ENCODE measurements at regions not wholly inside any gene's neighbourhood (a gene's known extent, or its start where the extent isn't known, plus 50 kb on each side); places are given as distances from the start of the nearest gene placed in this dataset.
A peak's percentile ranks its signal among the peaks of the same experiment; 100 is the strongest.

DNA sequence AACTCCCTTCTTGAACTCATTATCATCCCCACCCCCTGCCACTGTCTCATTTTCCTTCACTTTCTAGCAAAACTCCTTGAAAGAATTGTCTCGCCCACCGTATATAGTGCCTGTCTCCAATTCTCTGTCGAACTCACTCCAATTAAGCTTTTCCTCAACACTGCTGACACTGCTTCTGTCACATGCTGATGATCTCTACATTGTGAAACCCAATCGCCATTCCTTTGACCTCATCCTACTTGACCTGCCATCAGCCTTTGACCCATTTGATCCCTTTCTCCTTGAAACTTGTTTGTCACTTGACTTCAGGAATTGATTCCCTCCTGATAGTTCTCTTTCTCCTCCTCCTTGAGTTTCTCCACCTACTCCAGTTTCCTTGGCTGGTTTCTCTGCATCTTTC is 54.8 kb downstream of the CCDC71L start:
- DNase-seq (ENCODE audit: low read depth): no peak

DNA sequence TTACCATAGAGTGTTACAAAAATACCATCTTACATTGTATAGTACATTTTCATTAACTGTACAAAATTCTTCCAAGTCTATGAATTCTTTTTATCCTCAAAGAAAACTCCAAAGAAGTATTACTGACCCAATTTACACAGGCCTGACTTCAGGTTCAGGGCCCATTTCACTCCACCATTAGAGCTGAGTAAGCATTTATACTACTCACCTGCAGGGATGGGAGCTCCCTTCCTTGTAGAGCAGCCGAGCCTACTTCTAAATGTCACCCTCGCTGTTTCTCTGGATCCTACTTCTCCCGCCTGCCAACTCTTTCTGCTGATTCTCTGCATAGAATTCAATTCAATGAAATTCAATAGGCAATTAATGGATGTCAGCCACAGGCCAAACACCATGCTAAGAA is 56.0 kb downstream of the CCDC71L start:
- no peak for DNase-seq (ENCODE audit: low read depth)

DNA sequence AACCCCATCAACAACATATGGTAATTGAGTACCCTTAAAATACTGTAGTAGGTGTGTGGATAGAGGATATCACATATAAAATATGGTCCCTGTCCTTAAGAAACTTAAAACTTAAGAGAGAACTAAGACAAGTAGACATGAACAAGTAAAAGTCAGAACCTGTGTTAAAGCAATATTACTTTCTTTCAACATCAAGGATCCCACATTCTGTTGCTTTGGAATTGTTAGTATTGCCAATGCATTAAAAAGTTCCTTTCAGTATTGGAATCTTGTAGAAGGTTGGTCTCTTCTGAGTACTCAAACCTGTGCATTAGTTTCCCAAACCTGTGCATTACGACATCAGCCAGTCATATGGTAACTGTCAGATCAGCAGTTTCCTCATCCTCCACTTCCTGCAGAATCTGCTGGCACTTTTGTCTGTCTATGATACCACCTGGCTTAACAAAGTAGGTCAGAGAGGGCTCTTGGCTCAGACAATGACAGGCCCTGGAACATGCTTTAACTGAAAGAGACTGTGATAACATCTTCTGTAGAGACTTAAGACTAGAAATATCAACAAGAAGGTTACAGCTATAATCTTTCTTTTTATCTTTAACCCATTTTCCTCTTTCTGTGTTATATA is 56.5 kb downstream of the CCDC71L start:
- DNase-seq (ENCODE audit: low read depth): no peak

DNA sequence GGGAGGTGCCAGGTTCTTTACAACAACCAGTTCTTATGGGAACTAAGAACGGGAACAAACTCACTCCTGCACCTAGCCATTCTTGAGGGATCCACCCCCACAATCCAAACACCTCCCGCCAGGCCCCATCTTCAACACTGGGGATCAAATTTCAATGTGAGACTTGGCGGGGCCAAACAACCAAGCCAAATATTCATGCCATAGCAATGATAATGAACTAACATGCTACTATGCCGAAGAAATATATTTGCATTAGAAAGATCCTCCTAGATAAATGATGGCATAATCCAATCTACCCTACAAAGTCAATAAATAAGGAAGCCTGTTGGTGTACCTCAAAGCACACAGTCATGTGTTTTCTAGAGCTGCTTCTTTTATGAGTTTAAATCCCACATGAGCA is 57.6 kb downstream of the CCDC71L start:
- no peak for DNase-seq (ENCODE audit: low read depth)

DNA sequence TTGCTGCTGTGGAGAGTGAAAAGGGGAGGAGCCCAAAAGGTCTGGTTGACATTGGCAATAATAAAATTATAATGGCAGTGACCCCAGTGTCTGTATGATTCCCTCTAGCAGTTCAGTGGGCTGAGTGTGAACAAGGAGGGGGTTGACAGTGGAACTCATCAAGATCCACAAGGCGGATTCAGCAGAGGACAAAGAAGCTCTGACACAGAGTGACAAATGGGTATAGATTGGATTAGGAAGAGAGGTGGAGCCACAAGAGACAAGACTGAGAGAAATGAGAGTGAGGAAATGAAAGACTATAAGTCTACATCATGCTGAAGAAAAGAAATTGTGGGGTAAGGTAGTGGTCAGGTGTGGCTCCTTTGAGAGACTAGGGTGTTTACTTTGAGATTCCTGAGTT is 58.9 kb downstream of the CCDC71L start:
- DNase-seq (ENCODE audit: low read depth): no peak

DNA sequence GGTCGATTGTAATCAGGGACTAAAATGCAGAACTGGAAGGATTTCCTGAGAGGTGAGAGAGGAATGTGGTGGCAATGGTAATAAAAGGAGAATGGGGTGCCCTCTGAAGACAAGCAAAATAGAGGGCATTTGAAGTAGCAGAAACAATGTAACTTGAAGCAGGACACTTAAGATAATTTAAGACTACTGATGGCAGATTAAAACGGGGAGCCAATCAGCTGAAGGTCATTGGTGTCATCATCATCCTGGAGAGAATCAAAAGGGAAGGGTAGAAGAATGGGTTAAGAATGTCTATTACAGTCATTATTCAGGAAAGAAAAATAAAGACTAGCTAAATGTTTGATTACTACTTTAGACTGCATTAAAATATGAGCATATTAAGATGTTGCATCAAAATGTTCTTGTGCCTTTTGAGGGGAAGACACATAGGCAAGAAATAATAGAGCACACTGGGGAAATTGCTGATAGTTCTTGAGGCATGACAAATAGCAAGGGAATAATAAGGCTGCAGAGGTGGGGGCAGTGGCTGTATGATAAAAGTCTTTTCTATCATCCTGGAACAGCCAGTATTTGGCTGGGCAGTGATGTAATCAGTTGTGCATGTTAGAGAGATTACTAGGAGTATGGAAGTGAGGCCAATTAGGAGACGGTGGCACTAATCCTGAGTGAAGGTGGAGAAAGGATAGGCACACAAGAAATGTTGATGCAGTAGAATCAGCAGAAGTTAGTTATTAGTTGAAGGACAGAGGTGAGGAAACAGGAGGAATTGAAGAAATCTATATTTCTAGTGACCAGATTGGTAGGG is 60.2 kb downstream of the CCDC71L start:
- DNase-seq (ENCODE audit: low read depth): no peak

DNA sequence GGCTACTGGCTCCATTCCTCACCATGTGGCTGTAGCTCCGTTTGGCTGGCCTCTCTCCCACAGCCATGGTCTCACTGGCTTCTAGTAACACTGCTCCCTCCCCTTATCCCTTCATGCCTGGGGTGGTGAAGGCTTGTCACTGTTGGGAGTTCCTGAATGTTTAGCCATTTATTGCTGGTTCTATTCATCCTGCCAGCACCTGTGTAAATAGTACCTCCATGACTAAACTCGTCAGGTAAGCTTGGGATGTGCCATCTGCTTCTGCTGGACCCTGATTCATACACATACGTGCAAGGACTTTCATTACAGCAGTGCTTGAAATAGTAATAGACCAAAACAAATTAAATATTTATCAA is 61.6 kb downstream of the CCDC71L start:
- DNase-seq (ENCODE audit: low read depth): no peak

DNA sequence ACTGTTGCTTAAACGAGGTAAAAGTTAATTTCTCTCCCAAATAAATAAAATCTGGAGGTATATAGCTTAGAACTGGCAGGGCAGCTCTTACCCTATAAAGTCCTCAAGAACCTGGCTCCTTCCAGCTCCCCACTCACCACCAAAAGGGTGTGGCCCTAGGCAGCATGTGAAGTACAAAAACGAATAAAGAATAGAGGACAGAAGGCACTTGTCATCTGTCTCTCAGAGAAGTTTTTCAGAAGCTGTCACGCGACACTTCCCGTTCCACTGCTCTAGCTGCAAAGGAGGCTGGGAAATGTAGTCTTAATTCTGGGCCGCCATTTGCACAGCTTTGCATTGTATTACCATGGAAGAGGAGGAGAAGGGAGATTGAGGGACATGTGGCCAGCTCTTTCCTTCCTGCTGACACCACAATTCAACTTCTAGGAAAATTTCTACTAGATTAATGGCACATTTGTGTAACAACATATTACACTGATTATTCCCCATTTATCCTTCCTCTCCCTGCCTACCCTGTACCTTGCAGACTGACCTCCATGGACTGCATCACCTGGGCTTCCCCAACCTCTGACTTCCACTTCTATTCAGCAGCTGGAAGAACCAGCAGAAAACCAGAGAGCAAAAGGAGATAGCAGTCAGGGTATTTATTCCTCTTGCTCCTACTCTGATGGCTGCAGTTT is 62.2 kb downstream of the CCDC71L start:
- peak; percentile 78 for DNase-seq (ENCODE audit: low read depth)

DNA sequence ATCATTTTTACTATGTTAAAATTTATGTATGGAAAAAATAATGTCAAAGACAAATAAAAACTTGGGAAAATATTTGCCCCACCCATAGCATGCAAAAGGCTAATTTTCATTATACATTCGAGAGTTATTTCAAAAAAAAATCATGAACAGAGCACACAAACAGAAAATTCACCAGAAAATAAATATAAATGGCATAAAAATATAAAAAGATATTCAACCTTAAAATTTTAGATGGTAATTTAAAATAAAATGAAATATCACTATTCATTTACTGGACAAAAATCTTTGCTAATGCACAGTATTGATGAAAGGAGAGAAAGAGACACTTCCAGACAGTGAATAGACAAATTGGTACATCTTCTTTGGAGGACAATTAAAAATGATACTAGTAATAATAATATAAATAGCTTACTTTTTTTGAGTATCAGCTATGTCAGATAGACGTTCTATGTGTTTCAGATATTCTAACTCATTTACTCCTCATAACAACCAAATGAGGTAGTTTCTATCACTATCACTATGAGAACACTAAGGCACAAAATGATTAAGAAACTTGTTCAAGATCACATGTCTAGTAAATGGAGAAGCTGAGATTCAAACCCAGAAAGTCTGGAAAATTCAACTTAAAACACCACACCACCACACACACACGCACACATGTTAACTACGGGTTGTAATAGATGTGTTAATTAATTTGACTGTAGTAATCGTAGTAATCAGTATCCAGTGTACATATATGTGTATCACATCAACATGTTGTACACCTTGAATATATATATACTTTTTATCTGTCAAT is 63.0 kb downstream of the CCDC71L start:
- DNase-seq (ENCODE audit: low read depth): no peak

DNA sequence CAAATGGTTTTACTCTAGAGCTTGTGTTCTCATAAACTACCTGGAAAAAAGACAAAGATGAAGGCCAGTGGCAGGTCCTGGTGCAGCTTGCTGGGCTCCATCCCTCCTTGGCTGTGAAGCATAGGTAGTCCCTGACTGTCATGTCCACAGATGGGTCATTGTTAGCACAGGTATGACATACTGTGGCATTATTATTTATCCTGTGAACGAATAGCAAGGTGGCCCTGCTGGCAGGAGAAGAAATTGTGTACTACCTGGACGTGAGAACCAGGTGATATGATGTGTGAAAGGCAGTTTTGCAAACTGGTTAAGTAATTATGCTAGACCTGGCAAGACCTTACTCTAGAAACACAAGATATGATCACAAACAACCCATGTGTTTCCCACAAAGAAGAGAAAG is 63.9 kb downstream of the CCDC71L start:
- DNase-seq (ENCODE audit: low read depth): no peak

DNA sequence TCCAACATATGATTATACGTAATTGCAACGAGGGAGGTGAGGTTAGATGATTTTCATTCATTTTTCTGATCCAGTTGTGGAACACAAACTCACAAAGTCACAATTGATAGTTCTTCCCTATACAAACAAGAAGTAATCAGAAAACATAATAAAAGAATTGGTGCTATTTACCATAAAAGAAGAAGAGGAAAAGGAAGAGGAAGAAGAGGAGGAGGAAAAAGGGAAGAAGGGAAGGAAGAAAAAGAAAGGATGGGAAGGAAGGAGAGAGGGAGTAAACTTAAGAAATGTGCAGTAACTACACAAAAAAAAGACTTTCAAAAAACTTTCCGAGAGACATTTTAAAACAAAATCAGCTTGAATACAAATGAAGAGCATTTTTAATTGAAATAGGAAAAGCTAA is 65.0 kb downstream of the CCDC71L start:
- DNase-seq (ENCODE audit: low read depth): no peak

DNA sequence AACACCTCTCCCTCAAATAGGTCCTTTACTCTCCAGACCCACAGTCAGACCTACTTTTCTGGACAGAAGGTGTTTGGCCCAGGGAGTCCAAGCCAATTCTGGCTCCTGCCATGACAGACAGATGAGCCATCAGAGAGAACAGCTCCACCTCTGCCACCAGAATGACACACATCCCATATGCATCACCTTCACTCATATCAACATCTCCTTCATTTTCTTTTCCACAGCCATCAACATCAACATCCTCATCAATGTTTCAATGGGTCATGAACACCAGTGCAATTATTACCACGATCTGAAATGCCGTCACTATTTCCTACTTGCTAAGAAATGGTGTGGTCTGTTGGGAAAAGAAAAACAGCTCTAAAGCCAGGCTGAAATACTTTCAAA is 67.9 kb downstream of the CCDC71L start:
- DNase-seq (ENCODE audit: low read depth): no peak

DNA sequence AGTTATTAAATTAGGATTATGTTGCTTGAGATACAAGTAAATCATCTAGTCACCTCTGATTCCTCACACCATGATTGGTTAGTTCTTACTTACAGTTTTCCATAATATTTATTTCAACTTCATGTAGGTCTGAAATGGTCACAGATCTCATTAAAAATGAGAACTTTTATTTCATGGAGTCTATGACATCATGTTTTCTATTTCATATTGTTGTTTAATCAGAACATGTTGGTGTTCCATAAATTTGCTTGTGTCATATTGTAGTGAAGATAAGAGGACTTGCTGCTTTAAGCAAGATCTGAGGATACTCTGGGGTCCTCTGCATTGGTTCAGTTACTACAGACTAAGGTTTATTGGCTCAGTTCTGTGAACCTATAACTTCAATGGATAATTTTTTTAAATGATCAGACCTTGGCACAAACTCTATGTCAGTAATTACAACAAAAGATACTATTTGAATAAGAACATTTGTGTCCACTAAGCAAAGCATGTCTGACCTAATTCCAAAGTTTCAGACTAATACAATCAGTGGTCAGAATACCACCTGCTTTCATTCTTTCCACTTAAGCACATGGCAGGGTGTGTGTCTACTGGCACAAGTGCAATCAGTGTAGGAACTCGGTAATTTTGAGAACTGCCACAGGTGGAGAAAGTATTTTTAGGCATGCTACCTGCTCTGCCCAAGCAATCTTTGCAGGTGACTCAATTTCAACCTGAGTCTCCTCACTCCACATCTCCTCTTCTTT is 68.5 kb downstream of the CCDC71L start:
- no peak for DNase-seq (ENCODE audit: low read depth)

DNA sequence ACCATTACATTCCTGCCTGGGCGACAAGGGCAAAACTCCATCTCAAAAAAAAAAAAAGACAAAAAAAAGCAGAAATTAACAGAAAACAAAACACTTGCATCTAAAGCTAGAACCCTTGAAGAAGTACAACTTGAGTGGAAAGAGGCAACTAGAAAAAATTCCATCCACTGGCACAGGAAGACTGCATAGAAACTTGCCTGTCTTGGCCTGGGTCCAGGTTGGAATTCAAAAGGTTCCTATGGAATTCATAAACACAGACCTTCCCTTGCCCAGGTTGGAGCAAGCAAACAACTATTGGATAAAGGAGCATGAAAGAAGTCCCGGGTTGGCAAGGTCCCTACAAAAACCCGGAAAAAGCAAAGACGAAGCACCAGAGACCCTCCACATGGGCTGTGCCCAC is 69.8 kb downstream of the CCDC71L start:
- no peak for DNase-seq (ENCODE audit: low read depth)

DNA sequence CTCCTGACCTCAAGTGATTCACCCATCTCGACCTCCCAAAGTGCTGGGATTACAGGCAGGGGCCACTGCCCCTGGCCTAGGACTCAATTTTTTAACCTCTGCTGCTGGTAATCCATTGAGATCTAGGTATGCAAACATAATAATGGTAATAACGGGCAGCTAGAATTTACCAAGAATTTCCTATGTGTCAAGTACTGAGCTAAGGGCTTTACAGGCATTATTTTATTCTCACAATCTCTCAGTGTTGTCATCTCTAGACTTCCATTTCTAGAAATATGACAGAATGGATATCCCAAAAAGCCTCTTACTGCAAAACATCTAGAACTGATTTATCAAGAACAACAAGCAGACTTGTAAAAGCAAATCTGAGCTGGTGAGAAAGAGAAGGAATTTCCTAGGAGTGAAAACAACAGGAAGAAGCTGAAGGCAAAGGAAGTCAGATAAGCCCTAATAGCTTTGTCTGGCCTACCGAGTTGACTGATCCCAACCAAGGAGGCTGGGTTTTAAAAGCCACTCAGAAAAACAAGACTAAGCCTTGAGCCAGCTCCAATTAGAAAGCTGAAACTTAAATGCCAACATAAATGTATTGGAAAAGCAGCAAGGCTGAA is 70.6 kb downstream of the CCDC71L start:
- DNase-seq (ENCODE audit: low read depth): no peak

DNA sequence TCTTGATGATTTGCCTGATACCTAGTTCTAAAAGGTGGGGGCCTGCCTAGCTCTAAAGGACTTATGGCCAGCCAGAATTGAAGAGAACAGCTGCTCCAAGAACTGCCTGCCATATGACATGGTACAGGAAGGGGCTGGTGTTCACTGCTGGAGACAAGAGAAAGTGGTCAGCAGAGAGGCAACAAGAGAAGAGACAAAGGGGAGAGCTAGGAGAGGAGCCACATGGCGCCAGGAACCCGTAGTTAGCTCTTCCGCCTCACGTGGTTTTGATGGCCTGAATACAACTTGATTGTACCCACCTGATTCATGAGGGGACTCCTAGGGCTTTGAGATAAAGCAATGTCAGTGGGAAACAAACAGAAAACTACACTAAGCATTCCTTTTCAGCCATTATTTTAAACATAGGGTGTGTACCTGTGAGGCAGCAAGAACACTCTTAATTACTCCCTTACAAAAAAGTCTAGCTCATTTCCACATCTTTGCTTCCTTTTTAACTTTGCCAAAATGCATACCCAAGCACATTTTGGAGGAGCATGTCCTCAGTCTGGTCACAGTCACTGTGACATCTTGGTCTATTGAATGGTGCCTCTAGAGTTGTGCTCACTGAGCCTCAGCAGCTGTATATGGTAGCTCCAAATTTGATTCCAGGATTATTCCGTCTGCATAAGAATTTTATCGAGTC is 71.6 kb downstream of the CCDC71L start:
- no peak for DNase-seq (ENCODE audit: low read depth)

DNA sequence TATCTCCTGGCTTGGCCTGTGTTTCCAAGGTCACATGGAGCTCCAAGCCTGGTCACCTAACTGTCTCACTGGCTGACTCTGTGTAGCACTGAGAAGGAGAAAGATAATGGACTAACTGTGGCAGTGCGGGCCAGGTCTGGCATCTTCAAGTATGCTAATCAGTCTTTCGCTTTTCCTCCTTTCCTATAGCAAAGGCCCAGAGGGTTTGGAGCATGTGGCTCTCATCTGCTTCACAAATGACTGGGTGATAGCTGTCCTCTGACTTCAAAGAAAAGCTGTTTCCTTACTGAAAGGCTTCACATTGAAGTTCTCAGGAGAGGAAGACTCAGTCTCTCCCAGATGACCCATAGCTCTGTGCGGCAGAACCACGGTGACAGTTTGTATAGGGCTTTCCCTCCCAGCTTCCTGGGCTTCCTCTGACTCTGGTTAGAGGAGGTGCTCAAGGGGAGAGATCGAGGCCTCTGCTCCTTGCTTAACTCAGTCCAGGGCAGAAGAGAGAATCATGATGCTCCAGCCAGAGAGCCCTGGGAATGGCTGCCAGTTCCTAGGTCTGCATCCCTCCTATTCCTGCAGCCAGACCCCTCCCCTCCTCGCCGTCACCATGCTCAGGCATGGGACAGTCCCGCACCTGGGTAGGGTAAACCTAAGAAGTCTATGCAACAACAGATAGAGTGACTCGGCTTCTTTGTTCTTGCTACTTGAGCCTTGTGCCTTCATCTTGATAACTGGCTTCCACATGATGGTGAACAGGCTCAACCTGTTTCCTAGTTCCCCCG is 72.3 kb downstream of the CCDC71L start:
- no peak for DNase-seq (ENCODE audit: low read depth)

DNA sequence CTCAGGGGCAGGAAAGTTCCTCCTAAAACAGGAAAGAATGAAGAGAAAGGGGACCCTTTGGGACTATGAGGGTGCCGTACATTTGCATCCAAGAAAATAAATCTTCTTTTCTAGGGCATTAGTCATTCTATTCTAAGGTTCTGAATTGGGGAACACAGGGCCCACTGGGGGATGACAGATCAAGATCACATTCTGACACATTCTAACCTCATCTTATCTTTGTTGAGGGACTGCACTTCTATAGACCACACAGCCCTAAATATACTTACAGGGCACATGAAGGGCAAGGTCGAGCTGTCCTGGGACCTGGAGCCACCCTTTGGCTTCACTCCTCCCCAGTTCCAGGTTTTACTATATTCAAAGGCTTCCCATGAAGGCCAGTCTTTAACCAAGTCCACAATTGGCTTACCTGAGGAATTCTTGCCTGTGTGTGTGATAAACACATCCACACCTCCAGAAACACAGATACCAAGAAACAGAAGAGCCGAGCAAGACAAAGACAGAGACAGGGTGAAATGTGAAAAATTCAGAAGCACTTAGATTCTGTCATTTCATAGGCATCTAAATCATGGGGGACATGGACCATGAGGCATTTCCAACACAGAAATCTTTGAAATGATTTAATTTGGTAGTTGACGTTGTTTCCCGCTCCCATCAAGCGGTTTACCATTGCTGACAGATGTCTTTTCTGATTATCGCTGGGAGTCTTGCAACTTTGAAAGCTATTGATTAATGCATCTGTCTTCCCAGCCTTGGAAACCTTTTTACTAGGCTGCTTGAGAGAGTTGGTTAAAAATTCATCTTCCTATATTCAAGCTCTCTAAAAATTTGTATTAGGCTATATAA is 75.8 kb downstream of the CCDC71L start:
- DNase-seq (ENCODE audit: low read depth): no peak

Data from M059J (cell line).